ENCODE measurements at regions not wholly inside any gene's neighbourhood (a gene's known extent, or its start where the extent isn't known, plus 50 kb on each side); places are given as distances from the start of the nearest gene placed in this dataset.

- H3K27ac ChIP-seq (ENCODE audit: low read depth, low read length), result no peak overlapping the region
- H3K27me3 ChIP-seq (ENCODE audit: insufficient read depth, low read length), result no peaks in the 10 kb centered on the region
- H3K4me3 ChIP-seq (ENCODE audit: insufficient read depth, low read length), result no peak overlapping the region
- no peaks in the 10 kb centered on the region for H3K4me1 ChIP-seq (ENCODE audit: insufficient read depth, low read length)
- H3K79me2 ChIP-seq (ENCODE audit: insufficient read depth, low read length), result no peaks in the 10 kb centered on the region
- no peak for TF ChIP-seq CTCF (IDR thresholded peaks at IDR 0.05; ENCODE audit: extremely low read depth, low read depth, low read length)
- H3K4me2 ChIP-seq (ENCODE audit: insufficient read depth, low read length), result no peak overlapping the region
- no peak overlapping the region for H2AFZ ChIP-seq (ENCODE audit: low read length)
- no peaks in the 10 kb centered on the region for H3K36me3 ChIP-seq (ENCODE audit: insufficient read depth, low read length)
- no peak for DNase-seq (ENCODE audit: insufficient read length, low spot score, missing footprints)
- no peaks in the 10 kb centered on the region for H4K20me1 ChIP-seq (ENCODE audit: insufficient read depth, low read length)
- no peaks in the 10 kb centered on the region for H3K9me3 ChIP-seq (ENCODE audit: low read depth, low read length)
These were observed 2758.2 kb downstream of the PCDH9 start for GRCh38 chr13:64471916-64472315.

- Histone ChIP-seq H3K27me3 (ENCODE audit: insufficient read depth, low read length) (no peaks in the 10 kb centered on the region), H3K79me2 (ENCODE audit: insufficient read depth, low read length) (no peaks in the 10 kb centered on the region), H3K9me3 (ENCODE audit: low read depth, low read length) (no peaks in the 10 kb centered on the region), H4K20me1 (ENCODE audit: insufficient read depth, low read length) (no peaks in the 10 kb centered on the region), H3K4me2 (ENCODE audit: insufficient read depth, low read length) (no peak overlapping the region), H3K36me3 (ENCODE audit: insufficient read depth, low read length) (no peaks in the 10 kb centered on the region), H2AFZ (ENCODE audit: low read length) (no peak overlapping the region), H3K4me1 (ENCODE audit: insufficient read depth, low read length) (no peaks in the 10 kb centered on the region), H3K27ac (ENCODE audit: low read depth, low read length) (no peak overlapping the region), H3K4me3 (ENCODE audit: insufficient read depth, low read length) (no peak overlapping the region)
- no peak for DNase-seq (ENCODE audit: insufficient read length, low spot score, missing footprints)
- TF ChIP-seq CTCF (IDR thresholded peaks at IDR 0.05; ENCODE audit: extremely low read depth, low read depth, low read length), result no peak
These were observed 2759.4 kb downstream of the PCDH9 start for GRCh38 chr13:64470751-64471150.

- Histone ChIP-seq H3K9me3 (ENCODE audit: low read depth, low read length) (peaks cover 2% of the 10 kb centered on the region), H3K4me3 (ENCODE audit: insufficient read depth, low read length) (no peak overlapping the region), H3K36me3 (ENCODE audit: insufficient read depth, low read length) (no peaks in the 10 kb centered on the region), H3K4me1 (ENCODE audit: insufficient read depth, low read length) (no peaks in the 10 kb centered on the region), H3K79me2 (ENCODE audit: insufficient read depth, low read length) (no peaks in the 10 kb centered on the region), H4K20me1 (ENCODE audit: insufficient read depth, low read length) (no peaks in the 10 kb centered on the region), H3K27me3 (ENCODE audit: insufficient read depth, low read length) (no peaks in the 10 kb centered on the region), H3K27ac (ENCODE audit: low read depth, low read length) (no peak overlapping the region), H3K4me2 (ENCODE audit: insufficient read depth, low read length) (no peak overlapping the region), H2AFZ (ENCODE audit: low read length) (no peak overlapping the region)
- TF ChIP-seq CTCF (IDR thresholded peaks at IDR 0.05; ENCODE audit: extremely low read depth, low read depth, low read length), result no peak
- DNase-seq (ENCODE audit: insufficient read length, low spot score, missing footprints), result no peak
These were observed 2770.4 kb downstream of the PCDH9 start for GRCh38 chr13:64459778-64460177.

- Histone ChIP-seq H3K4me1 (ENCODE audit: insufficient read depth, low read length) (no peaks in the 10 kb centered on the region), H3K79me2 (ENCODE audit: insufficient read depth, low read length) (no peaks in the 10 kb centered on the region), H3K27ac (ENCODE audit: low read depth, low read length) (no peak overlapping the region), H3K36me3 (ENCODE audit: insufficient read depth, low read length) (no peaks in the 10 kb centered on the region), H2AFZ (ENCODE audit: low read length) (no peak overlapping the region), H3K4me2 (ENCODE audit: insufficient read depth, low read length) (no peak overlapping the region), H3K9me3 (ENCODE audit: low read depth, low read length) (peaks cover 2% of the 10 kb centered on the region), H4K20me1 (ENCODE audit: insufficient read depth, low read length) (no peaks in the 10 kb centered on the region), H3K4me3 (ENCODE audit: insufficient read depth, low read length) (no peak overlapping the region), H3K27me3 (ENCODE audit: insufficient read depth, low read length) (no peaks in the 10 kb centered on the region)
- DNase-seq (ENCODE audit: insufficient read length, low spot score, missing footprints), result no peak
- TF ChIP-seq CTCF (IDR thresholded peaks at IDR 0.05; ENCODE audit: extremely low read depth, low read depth, low read length), result no peak
These were observed 2772.2 kb downstream of the PCDH9 start for GRCh38 chr13:64457976-64458375.

Measured in osteoblast (primary cell).